PFSK-1 (cell line): ENCODE measurements at regions not wholly inside any gene's neighbourhood (a gene's known extent, or its start where the extent isn't known, plus 50 kb on each side); places are given as distances from the start of the nearest gene placed in this dataset.

Source experiments
- FOXP2 ChIP-seq: optimal IDR thresholded peaks from 2 replicates; pipeline ENCODE3; 2011; ENCODE audit warnings: borderline replicate concordance, control low read depth, inconsistent platforms; ENCODE audit not compliant: insufficient read depth; ENCODE audit errors: extremely low read length, extremely low read depth
- POLR2AphosphoS5 ChIP-seq: IDR thresholded peaks from 2 replicates; pipeline ENCODE4 v1.6.1; 2012; ENCODE audit warnings: low read depth, mild to moderate bottlenecking, control low read depth, low read length, moderate library complexity
- SIN3A ChIP-seq: IDR thresholded peaks from 2 replicates; pipeline ENCODE4 v1.6.1; 2012; ENCODE audit warnings: mild to moderate bottlenecking, low read length, moderate library complexity, borderline replicate concordance; ENCODE audit not compliant: insufficient read depth
- TAF1 ChIP-seq: IDR thresholded peaks from 2 replicates; pipeline ENCODE4 v1.6.1; 2012; ENCODE audit warnings: low read length, control low read depth, borderline replicate concordance; ENCODE audit not compliant: insufficient read depth
- TF ChIP-seq, protein P1 (sequence below), 2 experiments: IDR thresholded peaks; 2 replicates each; pipeline versions ENCODE4 v1.6.1 to v1.8.0; 2011 to 2012; ENCODE audit warnings: low read depth in 2 of 2, low read length in 2 of 2, control low read depth in 1 of 2, inconsistent platforms in 1 of 2, mild to moderate bottlenecking in 1 of 2, moderate library complexity in 1 of 2; ENCODE audit not compliant: insufficient read depth in 1 of 2

DNA sequence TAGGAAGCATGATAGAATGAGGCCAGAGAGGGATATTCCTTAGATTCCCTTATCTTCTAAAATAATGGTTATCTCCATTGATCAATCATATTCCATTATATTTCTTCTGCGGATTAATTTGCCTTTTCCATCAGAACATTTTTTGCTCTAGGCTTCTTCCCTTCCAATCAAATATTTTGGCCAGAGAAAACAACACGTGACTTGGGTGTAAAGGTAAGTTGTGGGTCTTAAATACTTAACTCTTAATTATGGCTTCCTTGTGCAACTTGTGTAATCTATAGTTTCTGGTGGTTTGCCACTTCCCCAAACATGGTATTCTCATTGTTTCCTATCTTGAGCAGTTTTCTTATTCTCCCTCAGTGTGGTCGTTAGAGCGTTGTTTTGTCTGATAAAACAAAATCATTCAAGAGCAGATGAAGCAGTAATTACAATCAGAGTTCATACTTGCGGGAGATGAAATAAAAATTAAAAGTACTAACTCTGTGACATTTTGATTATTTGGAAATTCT is 889.3 kb downstream of the MAT2B start:
- no peak for TF ChIP-seq TAF1
- TF ChIP-seq SIN3A = no peak
- TF ChIP-seq, protein P1, sequence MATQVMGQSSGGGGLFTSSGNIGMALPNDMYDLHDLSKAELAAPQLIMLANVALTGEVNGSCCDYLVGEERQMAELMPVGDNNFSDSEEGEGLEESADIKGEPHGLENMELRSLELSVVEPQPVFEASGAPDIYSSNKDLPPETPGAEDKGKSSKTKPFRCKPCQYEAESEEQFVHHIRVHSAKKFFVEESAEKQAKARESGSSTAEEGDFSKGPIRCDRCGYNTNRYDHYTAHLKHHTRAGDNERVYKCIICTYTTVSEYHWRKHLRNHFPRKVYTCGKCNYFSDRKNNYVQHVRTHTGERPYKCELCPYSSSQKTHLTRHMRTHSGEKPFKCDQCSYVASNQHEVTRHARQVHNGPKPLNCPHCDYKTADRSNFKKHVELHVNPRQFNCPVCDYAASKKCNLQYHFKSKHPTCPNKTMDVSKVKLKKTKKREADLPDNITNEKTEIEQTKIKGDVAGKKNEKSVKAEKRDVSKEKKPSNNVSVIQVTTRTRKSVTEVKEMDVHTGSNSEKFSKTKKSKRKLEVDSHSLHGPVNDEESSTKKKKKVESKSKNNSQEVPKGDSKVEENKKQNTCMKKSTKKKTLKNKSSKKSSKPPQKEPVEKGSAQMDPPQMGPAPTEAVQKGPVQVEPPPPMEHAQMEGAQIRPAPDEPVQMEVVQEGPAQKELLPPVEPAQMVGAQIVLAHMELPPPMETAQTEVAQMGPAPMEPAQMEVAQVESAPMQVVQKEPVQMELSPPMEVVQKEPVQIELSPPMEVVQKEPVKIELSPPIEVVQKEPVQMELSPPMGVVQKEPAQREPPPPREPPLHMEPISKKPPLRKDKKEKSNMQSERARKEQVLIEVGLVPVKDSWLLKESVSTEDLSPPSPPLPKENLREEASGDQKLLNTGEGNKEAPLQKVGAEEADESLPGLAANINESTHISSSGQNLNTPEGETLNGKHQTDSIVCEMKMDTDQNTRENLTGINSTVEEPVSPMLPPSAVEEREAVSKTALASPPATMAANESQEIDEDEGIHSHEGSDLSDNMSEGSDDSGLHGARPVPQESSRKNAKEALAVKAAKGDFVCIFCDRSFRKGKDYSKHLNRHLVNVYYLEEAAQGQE (IDR thresholded peaks at IDR 0.05; ENCODE audit: insufficient read depth in 1 of 2, low read depth in 2 of 2, low read length in 2 of 2) = no peak
- TF ChIP-seq FOXP2 = no peak
- no peak for TF ChIP-seq POLR2AphosphoS5

- TF ChIP-seq, protein P1 (IDR thresholded peaks at IDR 0.05; ENCODE audit: insufficient read depth in 1 of 2, low read depth in 2 of 2, low read length in 2 of 2) = no peak
- no peak for TF ChIP-seq POLR2AphosphoS5
- no peak for TF ChIP-seq FOXP2
- no peak for TF ChIP-seq TAF1
- TF ChIP-seq SIN3A = no peak
Measured at GRCh38 chr5:164412531-164412930, 907.1 kb downstream of the MAT2B start.

GRCh38 chr5:164420161-164420560 is 914.7 kb downstream of the MAT2B start:
- TF ChIP-seq TAF1 (no peak), POLR2AphosphoS5 (no peak), SIN3A (no peak), FOXP2 (no peak)
- TF ChIP-seq, protein P1 (IDR thresholded peaks at IDR 0.05; ENCODE audit: insufficient read depth in 1 of 2, low read depth in 2 of 2, low read length in 2 of 2) = no peak

GRCh38 chr5:164422400-164422799 is 917.0 kb downstream of the MAT2B start:
- no peak for TF ChIP-seq POLR2AphosphoS5
- TF ChIP-seq FOXP2 = no peak
- TF ChIP-seq, protein P1 (IDR thresholded peaks at IDR 0.05; ENCODE audit: insufficient read depth in 1 of 2, low read depth in 2 of 2, low read length in 2 of 2) = no peak
- no peak for TF ChIP-seq SIN3A
- no peak for TF ChIP-seq TAF1
